GM19351 (cell line): ENCODE measurements at regions not wholly inside any gene's neighbourhood (a gene's known extent, or its start where the extent isn't known, plus 50 kb on each side); places are given as distances from the start of the nearest gene placed in this dataset.
"Not testable (repeated sequence)": the region's sequence is repeated elsewhere in the genome, so short reads cannot be mapped to it uniquely, and the experiment has no call there.

Experiments
- ATAC-seq: cut with Tn5 transposase; IDR thresholded peaks from one replicate; pipeline ENCODE4 v1.9.1; 2021; ENCODE audit warnings: mild to moderate bottlenecking, moderate library complexity; ENCODE audit not compliant: unreplicated experiment

DNA sequence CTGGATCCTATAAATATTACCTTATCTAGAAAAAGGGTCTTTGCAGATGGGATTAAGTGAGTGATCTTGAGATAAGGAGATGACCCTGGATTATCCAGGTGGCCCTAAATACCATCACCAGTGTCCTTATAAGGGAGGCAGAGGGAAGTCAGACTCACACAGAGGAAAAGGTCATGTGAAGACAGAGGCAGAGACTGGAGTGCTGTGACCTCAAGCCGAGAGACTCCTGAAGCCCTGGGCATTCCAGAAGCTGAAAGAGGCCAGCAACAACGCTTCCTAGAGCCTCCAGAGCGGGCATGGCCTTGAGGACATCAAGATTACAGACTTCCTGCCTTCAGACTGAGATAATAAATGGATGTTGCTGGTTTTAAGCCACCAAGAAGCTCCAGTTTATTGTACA is 118.8 kb downstream of the ATPSCKMT start:
- no peak for ATAC-seq

DNA sequence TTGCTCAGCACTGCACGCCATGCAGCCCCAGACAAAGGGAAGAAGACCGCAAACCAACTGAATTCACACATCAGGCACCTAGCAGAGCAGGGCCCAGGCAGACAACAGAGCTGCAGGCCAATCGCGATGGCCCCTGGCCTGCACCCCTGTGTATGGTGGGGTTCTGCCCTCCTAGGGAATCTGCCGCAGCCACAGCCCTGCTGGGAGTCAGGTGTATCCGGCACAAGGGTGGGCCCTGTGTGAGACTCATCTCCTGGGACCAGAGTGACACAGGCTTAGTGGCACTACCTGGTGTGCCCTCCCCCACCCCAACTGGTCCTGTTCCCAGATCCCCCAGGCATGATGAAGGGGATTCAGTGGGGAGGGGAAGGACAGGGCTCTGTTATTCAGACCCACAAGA is 122.8 kb downstream of the ATPSCKMT start:
- ATAC-seq: no peak

DNA sequence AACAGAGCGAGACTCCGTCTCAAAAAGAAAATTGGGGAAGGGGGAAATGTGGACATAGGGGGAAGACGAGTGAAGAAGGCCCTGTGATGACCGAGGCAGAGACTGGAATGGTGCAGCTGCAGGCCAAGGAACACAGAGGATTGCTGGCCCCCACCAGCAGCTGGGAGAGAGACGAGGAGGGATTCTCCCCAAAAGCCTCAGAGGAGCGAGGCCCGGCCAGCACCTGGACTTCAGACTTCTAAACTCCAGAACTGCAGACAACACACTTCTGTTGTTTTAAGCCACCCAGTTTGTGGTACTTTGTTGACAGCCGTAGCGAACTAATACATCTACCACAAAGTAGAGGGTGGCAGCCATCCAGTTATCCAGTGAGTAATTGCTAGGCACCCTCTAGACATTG is 124.6 kb downstream of the ATPSCKMT start:
- ATAC-seq: no peak

DNA sequence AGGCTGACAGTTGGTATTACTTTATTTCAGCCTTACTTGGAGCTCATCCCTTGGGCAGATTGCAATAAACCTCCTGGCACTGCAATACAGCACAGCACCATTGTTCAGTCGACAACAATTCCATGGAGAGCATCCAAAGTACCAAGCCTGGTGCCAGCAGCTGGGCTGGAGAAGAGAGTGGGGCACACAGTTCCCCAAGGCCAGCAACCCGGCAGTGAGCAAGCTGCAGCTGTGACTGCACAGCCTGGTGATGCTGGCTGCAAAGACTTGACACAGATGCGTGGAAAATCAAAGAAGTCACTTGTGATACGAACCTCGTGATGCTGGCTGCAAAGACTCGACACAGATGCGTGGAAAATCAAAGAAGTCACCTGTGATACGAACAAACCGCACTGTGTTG is 125.4 kb downstream of the ATPSCKMT start:
- ATAC-seq: no peak

- ATAC-seq: no peak
Observed at GRCh38 chr5:10123254-10123989, 126.3 kb downstream of the ATPSCKMT start.

DNA sequence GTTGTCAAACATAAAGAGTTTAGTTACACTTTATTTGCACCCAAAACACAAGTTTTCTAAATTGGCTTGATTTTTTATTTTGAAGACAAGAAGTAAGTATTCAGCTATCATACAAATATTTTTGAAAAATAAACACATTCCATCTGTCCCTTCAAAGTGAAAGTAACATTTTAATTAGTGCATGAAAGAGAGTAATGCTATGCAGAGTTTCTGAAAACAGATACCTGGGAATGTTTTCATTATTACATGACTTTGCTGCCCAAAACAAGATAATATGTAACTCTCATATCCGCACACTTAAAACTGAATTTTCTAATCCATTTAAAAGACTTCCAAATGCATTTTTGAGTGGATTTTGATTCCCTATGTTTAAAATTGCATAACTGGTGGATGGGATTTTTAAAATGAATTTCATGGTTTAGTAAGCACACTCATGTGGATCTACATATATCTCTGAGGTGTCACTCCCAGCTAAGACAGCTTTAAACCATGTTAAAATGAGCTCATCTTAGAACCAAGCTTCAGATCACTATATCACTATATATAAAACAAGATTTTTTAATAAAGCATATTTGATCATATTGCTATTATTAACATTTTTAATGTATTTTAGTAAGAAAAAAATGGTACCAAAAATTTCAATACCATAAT is 127.5 kb downstream of the ATPSCKMT start:
- ATAC-seq: no peak

DNA sequence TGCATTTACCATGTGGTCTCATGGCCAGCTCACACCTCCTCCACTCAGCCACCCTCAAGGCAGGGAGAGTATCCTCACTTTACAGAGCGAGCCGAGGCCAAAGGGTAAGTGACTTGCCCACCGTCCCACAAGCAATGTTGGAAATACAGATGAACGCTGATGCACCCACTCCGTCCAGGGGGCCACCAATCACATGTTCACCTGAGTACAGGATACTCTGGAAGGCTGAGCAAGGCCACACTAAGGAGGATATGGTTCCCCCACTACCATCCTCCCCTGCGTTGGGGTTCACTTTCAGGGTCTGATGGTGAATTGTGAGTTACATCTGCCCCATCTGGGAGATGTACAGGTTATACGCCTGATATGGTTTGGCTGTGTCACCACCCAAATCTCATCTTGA is 128.8 kb downstream of the ATPSCKMT start:
- ATAC-seq: no peak

- ATAC-seq: no peak
Observed at GRCh38 chr5:10118150-10118549, 131.5 kb downstream of the ATPSCKMT start.

GRCh38 chr5:10116594-10116993 is 133.1 kb downstream of the ATPSCKMT start:
- no peak for ATAC-seq

GRCh38 chr5:10115669-10116068 is 134.0 kb downstream of the ATPSCKMT start:
- no peak for ATAC-seq

DNA sequence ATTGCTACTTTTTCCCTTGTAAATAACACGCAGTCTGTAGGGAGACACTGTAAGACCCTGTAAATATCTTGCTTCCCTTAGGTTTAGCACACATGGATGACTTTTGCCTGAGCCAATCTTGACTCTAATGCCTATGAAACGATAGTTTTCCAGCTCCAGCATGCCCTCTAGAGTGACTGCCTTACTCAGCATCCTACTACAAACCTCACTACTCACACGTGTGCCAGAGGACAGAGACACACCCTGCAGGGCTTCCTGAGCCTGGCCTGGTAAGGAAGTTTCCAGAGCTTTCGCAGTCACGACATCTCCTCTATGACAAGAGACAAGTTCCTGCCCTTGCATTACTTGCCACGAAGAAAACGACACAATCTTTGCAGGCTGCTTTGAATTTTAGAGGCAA is 138.1 kb downstream of the ATPSCKMT start:
- peak; percentile 82 for ATAC-seq

DNA sequence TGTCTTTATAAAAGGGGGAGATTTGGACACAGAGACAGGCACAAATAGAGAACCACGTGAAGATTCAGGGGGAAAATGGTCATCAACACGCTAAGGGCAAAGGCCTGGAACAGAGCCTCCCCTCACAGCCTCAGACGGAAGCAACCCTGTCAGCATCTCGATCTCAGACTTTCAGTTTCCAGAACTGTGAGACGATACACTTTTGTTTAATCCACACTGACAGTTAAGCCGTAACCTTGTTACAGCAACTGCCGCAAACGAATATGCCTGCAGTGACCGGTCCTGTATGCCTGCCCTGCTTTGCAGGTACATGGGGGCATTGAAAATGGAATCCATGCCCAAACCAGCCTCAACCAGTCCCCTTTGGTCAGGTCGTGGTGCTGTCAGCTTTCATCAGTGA is 139.5 kb downstream of the ATPSCKMT start:
- ATAC-seq: no peak

DNA sequence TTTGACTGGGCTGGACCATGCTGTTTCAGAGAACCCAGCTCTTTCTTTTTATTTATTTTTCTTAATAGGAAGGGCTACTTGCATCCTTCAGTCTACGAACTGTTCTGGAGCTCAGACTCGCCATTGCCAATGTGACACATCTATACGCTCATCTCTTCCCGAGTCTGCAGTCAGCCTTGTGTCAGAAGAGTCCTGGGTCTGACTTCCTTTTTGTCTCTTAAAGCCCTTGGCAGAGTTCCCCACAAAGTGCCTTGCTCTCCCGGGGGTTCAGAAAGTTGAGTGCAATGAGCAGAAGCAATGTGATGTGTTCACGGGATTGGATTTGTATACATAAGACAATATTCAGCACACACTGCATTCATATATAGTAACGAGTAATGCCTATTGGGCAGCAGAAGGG is 140.4 kb downstream of the ATPSCKMT start:
- ATAC-seq: no peak

DNA sequence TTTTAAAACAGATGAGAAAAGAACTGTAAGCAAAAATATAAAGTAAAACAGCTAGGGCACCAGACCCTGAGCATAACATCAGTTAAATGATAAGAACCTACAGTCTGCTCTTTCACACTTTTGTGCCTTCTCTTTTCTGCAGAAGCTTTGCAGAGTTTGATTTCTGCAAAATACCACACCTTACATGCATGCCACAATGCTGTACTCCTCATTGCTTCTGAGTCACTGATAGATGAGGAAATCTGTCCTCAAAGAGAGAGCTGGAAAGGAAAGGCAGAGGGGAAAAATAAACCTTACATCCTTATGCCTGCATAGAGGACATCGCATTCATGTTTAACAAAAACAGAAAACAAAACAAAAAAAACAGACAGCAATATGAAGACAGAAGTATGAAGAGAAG is 142.9 kb downstream of the ATPSCKMT start:
- ATAC-seq: no peak

GRCh38 chr5:10106285-10106684 is 143.4 kb downstream of the ATPSCKMT start:
- no peak for ATAC-seq

DNA sequence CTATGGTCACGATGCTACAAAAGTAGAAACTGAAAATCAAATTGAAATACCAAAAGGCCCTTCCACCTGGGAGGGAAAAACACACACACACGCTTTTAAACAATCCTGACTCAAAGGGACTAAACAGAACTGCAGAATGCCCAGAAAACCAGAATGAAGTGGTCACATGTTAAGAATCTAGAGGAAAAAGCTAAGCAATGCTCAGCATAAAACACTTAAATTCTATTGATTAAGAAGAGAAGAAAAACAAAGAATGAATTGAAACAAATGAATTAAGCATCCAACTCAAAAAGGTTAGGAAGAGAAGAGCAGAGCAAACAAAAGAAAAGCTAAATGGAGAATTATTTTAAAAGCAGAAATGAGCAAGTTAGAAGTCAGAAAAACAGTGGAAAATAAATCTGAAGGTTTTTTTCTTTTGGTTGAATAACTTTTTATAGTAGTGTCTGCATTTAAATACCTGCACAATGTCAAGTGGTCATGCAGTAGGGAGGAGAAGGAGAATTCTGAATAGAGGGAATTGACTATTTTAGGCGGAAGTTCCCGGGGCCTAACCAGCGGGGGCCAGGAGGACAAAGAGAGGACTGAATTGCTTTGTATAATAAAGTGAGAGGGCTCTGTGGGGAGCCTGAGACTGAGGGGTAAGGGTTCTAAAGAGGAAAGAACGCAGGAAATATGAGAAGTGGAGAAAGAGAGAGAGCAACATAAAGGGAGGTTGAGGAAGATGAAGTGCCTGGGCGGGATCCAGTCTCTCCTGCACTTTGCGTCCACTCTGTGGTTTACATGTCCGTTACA is 146.8 kb downstream of the ATPSCKMT start:
- no peak for ATAC-seq

DNA sequence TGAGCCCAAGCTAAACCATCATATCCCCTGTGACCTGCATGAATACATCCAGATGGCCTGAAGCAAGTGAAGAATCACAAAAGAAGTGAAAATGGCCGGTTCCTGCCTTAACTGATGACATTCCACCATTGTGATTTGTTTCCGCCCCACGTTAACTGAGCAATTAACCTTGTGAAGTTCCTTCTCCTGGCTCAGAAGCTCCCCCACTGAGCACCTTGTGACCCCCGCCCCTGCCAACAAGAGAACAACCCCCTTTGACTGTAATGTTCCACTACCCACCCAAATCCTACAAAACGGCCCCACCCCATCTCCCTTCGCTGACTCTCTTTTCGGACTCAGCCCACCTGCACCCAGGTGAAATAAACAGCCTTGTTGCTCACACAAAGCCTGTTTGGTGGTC is 147.5 kb downstream of the ATPSCKMT start:
- ATAC-seq: not testable (repeated sequence)

- no peak for ATAC-seq
Observed at GRCh38 chr5:10099548-10099947, 150.1 kb downstream of the ATPSCKMT start.

DNA sequence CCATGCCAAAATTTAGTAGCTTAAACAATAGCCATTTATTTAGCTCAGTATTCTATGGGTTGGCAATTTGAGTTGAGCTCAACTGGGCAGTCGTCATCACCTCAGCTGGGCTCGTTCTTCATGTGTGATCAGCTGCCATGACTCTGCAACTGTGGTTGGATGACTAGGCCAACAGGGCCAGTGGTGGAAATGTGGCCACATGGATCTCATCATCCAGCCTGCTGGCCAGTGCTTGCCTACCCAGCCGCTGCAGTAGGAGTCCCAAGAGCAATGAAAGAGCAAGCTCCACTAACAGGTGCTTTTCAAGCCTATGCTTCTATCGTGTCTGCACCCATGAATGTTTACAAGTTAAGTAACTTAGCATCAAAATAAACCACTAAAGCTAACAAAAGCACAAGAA is 158.0 kb downstream of the ATPSCKMT start:
- ATAC-seq: no peak

DNA sequence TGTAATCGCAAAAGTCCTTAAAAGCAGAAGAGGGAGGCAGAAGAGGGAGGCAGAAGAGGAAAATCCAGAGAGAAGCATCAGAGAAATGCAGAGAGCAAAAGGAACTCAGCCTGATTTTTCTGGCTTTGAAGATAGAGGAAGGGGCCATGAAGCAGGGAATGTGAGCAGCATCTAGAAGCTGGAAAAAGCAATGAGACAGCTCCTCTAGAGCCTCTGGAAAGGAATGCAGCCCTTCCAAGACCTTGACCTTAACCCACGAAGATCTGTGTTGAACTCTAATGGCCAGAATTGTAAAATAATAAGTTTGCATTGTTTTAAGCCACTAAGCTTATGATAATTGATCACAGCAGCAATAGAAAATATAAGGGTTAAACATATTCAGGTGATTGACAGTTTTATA is 159.6 kb downstream of the ATPSCKMT start:
- no peak for ATAC-seq

DNA sequence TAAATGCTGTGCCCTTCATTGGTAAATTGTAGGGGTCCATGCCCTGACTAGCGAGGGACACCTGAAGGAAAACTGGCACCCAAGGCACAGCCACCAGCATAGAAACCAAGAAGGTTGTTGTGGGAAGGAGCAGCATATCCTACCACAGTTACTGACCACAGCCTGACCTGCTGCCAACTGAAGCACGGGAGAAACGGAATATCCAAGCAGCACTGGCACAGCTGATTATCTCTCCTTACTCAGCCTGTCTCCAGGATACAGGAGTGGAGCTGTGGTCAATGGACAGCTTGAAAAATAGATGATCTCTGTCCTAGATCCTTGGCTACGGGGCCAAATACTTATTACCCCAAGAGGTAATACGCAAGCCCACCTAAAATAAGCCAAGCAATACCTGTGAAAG is 164.5 kb downstream of the ATPSCKMT start:
- no peak for ATAC-seq

- no peak for ATAC-seq
Observed at GRCh38 chr5:10081584-10081983, 168.1 kb downstream of the ATPSCKMT start.
